HepG2 (cell line): ENCODE measurements at regions not wholly inside any gene's neighbourhood (a gene's known extent, or its start where the extent isn't known, plus 50 kb on each side); places are given as distances from the start of the nearest gene placed in this dataset.

Experiments
- YY1 ChIP-seq: IDR thresholded peaks from 2 replicates; pipeline ENCODE4 v1.6.1; 2011; ENCODE audit warnings: low read length, low read depth, moderate library complexity, mild to moderate bottlenecking; ENCODE audit not compliant: insufficient read depth, insufficient replicate concordance
- TF ChIP-seq, protein P1 (sequence below): sonication (generic); formaldehyde crosslinking; IDR thresholded peaks from 2 replicates; pipeline ENCODE4 v1.5.0; 2020; ENCODE audit warnings: mild to moderate bottlenecking, missing genetic modification reagents, moderate library complexity

DNA sequence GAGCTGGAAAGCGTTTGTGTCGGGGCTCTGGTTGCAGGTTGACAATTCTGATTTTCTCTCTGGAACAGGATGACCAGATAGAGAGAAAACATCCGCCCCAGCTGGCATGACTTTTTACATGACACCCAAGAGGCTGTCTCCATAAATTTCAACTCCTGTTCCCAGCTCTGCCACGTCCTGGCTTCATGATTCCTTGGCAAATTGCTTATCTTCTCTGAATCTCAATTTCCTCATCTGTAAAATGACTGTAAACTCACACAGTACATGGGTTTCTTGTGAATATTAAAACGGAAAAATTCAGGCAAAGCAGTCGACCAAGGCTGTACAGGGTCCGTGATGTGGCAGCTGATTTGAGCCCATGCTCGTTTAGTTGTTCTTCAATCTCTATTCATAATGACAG is 572.7 kb downstream of the AJAP1 start:
- TF ChIP-seq YY1, result no peak
- TF ChIP-seq, protein P1, sequence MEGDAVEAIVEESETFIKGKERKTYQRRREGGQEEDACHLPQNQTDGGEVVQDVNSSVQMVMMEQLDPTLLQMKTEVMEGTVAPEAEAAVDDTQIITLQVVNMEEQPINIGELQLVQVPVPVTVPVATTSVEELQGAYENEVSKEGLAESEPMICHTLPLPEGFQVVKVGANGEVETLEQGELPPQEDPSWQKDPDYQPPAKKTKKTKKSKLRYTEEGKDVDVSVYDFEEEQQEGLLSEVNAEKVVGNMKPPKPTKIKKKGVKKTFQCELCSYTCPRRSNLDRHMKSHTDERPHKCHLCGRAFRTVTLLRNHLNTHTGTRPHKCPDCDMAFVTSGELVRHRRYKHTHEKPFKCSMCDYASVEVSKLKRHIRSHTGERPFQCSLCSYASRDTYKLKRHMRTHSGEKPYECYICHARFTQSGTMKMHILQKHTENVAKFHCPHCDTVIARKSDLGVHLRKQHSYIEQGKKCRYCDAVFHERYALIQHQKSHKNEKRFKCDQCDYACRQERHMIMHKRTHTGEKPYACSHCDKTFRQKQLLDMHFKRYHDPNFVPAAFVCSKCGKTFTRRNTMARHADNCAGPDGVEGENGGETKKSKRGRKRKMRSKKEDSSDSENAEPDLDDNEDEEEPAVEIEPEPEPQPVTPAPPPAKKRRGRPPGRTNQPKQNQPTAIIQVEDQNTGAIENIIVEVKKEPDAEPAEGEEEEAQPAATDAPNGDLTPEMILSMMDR (CRISPR knock-in tag), result no peak
